Fibroblast of skin of left biceps (primary cell): ENCODE measurements at regions not wholly inside any gene's neighbourhood (a gene's known extent, or its start where the extent isn't known, plus 50 kb on each side); places are given as distances from the start of the nearest gene placed in this dataset.
"Not testable (repeated sequence)": the region's sequence is repeated elsewhere in the genome, so short reads cannot be mapped to it uniquely, and the experiment has no call there.

Source experiments
- DNase-seq, 2 experiments: peaks; one replicate each; pipeline ENCODE4 v3.0.0-alpha.2; 2013; ENCODE audit warnings: low read depth in 2 of 2

DNA sequence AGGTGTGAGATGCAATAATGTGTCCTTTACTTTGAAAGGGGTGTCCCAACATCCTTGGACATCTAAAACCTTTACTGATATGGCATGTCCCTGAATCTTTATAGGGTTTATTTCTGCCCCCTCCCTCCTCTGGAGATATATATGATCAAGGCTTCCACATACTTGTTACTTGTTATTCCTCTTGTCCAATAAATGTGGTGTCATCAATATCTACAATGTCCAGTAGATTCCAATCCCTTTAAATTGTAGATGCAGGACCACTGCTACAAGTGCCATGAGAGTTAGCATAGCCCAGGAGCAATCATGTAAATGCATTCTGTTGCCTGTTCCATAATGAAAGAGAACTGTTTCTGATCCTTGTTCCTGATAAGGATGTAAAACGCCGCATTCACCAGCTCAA lies 479.7 kb upstream of the MEIS1 start:
- DNase-seq: no peak

DNA sequence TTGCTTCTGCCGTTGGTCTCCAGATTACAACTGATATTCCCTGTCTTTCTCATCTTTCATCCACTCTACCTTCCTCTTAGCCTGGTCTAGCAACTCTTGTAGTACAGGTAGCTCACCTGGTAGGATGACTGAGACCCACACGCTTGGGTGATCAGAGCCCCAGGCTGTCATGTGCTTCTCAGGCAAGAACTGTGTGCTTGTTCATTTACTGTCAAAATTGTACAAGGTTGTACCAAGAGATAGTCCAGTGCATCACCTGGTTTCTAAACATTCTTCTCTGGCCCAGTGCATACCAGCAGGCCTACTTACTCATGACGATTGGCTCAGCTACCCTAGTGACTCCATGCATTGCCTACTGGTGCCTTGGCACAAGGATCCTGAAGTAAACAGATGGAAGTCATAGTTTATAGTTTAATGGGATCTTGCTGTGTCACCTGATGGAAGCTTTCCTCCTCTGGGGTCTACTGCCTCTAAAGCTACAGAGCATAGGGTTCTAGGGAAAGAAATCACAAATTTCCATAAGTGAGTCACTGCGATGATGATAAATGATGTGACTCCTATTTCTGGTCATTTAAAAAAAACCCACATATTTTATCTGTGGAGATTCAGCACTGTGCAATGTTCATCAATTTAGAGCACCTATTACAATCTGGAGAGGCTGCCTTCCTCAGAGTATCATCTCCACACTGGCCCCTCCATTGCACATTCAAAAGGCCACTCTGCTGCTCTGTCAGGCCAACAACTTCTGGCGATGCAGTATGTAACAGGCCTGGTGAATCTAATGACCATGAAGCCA lies 481.8 kb upstream of the MEIS1 start:
- no peak for DNase-seq

DNA sequence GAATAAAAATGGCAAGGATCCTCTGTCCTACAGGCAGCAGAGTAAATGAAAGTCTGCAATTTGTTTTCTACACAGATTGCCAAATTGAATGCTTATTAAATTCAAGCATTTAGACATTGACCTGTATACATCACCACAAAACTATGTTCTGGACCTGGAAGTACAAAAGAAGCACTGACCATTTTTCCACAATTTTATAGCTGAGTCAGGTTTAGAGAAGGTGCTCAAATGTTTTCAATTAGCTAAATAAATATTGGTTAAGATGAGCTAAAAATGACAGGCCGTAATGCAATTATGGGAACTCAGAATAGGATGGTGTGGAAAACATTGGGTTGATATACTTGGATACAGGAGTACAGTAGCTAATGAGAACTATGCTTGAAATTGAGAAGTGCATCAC lies 490.7 kb upstream of the MEIS1 start:
- DNase-seq: no peak

DNA sequence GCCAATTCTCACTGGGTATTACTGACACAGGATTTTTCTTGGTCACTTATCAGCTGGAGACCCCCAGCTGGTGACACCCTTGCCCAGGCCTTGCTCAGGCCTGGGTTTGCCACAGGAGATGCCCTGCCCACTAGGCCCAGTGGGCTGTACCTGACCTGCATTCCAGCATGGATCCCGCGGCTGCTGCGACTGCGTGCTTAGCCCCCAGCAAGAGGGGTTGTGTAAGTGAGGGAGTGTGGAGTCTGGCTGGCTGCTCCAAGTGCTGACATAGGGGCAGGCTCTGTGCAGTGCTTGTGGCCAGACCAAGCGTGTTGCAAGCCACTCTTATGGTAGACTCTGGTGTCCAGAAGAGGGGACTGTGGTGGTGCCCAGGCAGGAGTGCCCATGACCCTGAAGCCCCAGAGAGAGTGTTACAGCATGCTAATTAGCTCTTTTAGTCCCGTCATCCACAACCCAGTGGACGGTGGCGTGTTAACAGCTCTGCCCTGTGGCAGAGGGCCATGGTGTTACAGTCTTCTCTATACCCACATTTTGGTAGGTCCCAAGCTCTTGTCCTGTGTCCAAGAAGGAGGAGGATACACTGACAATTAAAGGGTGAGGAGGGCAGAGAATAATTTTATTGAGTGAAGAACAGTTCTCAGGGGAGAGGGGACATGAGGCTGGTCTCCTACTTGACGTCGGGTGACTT lies 491.7 kb upstream of the MEIS1 start:
- no peak for DNase-seq

DNA sequence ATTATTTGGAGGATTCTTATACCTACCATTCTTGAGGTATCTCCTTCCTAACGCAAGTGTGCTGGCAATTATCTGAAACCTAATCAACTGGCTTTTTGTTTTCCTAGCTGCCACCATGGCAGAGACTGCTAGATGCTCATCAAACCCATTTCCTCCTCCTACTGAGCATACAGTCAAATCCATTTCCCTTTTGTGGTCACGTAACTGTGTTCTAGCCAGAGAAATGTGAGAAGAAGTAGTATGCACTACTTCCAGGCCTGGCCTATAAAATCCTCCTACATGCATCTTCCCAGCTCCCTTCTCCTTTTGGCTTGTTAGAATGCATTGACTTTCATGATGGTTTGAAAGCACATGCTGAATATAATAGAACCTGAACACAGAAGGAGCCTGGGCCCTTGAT lies 494.1 kb upstream of the MEIS1 start:
- DNase-seq: no peak

DNA sequence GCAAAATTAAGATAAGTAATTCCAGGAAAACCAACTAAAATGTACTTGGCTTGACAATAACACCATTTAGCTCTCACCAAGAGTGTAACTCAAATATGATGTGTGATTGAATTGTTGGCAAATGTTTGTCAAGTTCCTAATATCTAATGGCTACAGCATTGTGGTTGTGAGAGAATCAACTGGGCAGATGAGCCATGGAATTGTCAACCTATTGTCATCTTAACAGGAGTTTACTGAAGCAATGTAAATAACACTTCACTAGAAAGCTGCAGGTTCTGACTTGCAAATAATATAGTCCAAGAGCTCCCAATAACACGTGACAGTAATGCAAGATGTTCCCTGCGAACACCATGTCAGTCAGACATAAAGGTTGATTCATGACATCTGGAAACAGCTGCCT lies 495.2 kb upstream of the MEIS1 start:
- DNase-seq: no peak

DNA sequence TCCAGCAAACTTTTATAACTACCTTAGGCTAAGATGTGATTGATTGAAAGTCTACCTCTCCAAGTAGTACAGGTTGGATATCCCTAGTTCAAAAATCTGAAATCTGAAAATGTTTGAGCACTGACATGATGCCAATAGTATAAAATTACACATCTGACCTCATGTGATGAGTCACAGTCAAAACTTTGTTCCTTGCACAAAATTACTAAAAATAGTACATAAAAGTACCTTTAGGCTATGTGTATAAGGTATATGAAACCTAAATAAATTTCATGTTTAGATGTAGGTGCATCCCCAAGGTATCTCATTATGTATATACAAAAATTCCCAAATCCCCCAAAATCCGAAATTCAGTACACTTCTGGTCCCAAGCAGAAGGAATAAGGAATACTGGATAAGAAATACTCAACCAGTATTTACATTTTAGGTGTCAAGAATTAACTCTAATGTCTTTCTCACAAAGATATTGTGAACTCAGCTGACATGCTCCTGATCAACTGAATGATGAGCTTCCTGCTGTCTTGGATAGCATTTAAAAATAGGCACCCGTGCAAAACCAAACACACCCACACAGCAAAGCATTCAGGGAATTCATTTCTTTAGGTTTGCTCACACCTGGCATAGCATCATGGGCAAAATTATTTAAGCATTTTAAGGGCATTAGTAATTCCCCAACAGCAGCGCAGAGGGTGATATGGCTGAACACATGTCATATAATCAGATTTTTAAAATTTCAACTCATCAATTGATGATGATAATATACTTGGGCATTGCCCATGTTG lies 497.4 kb upstream of the MEIS1 start:
- no peak for DNase-seq

DNA sequence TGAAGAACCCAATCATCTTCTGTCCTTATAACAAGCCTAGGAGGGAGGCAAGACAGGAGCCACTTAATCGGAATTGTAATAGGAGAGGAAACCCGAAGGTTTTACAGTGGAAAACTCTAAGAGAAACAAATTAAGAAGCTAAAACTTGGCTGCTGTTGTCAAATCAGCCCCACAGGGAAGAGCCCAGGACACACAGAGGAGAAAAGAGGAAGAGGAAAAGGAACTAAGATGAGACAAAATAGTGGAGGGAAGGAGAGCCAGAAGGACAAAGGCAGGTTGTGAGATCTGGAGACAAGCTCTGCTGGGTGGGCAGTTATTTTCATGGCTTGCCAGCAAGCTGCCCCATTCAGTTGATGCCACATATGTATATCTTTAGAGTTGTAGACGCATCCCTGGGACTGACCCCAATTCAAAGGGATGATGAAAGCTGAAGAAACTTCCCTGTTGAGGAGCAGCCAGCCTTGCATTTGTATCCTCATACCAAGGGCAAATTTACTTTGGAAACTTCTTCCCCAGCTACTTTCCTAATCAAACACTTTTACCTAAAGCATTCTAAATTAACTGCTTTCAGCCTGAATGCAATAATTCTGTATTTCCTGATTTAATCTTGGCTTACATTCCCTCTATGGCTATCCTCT lies 499.8 kb upstream of the MEIS1 start:
- DNase-seq: no peak

DNA sequence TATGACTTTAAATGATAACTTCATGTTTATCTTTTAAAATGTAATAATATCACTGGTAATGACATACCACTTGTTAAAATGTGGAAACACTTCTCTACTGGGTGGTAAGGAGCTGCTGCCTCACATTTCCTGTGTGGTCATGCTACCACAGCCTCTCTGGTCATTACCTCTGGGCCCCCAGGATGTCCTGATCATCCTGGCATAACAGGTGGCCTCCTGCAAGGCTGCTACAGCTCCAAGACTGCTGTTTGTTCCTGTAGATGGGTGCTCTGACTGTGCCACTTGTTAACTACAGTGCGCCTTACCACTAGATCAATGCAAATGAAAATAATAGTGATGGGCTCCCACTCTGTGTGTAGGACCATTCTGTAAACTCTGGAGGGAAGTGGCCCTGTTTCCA lies 500.2 kb upstream of the SPRED2 start:
- no peak for DNase-seq

DNA sequence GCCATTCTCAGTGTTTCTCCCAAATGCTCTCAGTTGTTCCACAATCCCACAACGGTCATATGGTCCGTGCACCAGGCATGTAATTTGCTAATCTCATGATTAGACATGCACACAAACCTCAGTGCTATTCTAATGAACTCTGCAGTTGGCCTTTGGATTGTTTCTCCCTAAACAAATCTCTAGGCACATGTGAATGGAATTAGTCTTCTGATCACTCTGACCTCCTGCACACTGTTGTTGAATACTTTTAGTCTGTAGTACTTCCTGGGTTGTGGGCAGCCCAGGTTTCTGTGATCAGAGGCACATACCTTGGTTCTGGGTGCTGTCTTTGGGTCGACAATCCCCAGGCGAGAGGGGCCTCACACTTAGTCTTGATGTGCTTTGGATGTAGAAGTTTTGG lies 498.7 kb upstream of the SPRED2 start:
- DNase-seq: no peak

DNA sequence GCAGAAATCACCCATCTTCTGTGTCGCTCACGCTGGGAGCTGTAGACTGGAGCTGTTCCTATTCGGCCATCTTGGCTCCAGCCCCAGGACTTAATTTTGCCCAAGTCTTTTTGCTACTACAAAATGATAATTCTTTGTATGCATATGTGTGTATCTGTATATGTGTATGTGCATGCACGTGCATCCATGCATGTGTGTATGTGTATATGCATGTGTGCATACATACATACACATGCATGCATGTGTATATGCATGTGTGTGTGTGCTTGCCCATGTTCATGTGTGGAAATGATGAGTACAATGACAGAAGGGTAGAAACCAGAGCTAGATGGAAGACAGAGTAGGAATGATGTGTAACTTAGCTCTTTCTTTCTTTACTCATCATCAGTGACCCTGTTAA lies 497.9 kb upstream of the SPRED2 start:
- DNase-seq: no peak

DNA sequence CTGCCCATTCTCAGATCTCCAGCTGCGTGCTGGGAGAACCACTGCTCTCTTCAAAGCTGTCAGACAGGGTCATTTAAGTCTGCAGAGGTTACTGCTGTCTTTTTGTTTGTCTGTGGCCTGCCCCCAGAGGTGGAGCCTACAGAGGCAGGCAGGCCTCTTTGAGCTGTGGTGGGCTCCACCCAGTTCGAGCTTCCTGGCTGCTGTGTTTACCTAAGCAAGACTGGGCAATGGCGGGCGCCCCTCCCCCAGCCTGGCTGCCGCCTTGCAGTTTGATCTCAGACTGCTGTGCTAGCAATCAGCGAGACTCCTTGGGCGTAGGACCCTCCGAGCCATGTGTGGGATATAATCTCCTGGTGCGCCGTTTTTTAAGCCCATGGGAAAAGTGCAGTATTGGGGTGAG lies 497.3 kb upstream of the SPRED2 start:
- DNase-seq: not testable (repeated sequence)

DNA sequence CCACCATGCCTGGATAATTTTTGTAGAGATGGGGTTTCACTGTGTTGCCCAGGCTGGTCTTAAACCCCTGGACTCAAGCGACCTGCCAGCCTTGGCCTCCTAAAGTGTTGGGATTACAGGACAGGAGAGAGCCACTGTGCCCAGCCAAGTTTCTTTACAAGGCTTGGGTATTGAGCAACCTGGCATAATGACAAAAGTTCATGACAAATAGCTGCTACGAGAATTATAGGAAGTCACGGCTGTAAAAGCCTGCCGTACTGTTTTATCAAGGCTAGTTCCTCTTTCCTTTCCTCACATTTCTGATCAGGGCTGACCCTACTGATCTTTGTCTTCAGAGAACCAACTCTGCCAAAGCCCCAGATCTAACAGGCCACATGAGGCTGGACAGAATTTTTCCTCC lies 490.4 kb upstream of the SPRED2 start:
- no peak for DNase-seq

DNA sequence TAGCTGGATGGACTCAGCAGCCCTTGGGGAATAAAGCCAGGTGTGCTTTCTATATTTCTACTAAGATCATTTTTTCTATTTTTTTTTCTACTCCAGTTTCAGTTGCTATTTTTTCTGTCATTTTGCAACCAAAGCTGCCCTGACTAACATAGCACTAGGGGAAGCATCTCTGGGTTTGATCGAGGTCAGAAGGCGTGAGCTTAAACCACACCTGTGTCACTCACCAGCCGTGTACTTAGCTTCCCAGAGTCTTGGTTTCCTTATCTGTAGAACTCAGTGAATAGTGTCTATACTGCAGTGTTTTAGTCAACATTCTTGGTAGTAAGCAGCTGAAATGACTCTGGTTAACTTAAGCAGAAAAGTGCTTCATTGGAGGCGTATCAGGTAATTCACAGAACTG lies 489.6 kb upstream of the SPRED2 start:
- DNase-seq: no peak

DNA sequence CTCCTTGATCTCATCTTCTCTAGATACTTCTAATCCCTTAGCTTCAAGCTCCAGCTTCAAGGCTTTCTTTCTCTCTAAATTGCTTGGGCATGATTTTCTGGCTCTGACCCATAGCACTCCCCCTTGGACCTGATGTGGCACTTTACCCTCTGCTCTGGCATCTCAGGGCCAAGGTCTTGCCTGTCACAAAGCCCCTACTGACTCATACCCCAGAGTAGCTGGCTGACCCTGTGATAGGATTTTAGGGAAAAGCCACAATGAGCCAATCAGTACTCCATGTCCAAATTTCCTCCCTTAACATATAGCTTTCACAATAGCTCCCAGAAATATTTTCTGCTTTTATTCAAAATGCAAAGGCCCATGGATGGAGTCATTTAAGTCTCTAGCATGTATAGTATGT lies 488.7 kb upstream of the SPRED2 start:
- DNase-seq: no peak

DNA sequence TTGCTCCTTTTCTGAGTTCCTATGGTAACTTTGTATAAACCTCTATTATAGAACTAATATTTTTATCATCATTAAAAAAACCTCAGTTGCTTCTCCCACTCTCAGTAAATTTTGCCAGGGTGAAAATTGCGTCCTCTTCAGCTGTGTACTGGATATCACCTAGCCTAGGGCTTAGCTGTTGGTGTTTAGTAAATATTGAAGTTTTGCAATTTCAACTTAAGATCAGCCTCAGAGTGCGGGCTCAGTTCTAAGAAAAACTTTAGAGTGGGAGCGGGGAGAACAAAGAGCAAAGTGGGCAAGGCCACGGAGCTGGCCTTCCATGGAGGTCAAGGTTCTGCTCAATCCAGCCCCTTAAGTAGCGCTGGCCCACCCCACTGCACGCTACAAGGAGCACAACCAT lies 488.3 kb upstream of the SPRED2 start:
- no peak for DNase-seq

DNA sequence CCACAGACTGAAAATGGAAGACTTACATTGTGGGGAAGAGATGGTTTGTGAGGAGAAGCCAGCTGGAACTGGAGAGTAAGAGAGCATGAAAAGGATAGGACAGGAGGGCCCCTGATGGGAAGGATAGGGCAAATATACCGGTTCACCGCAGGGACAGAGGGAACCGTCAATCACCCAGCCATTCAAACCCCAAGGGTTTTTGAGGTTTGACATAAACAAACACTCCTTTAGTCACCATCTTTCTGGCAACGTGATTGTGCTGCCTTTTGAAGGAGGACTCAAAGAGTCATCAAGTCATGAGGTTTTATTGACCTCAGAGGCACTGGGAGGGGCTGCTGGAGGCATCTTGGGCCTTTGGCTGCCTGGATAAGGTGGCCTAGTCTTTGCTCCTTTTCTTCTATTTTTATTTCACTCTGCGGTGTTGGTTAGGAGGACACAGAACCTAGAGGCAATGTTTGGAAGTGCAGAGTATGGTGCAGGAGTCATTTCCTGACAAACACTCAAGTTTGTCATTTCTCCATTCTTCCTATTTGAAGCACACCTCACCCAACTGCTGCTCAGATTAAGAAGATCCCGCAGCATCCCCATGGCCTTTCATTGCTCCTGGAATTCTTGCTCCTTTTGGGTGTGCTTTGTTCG lies 487.3 kb upstream of the SPRED2 start:
- no peak for DNase-seq

DNA sequence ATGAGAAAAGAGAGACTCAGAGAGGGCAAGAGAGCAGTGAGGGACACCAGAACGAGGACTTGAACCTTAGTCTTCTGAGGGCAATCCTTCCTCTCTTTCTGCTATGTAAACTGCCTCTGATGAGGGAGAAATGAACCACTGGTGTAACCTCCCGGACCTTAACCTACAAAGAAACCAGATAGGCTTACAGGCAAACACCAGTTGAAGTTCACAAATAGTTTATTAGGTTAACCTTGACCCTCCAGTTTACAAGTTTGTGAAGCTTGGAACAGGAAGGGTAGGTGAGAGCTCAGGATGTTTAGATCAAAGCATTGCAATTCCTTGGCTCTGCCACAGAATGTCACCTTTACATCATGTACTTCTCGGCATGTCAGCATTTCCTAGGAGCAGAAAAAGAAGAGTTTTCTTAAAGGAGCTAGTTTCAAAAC lies 486.4 kb upstream of the SPRED2 start:
- DNase-seq: no peak

DNA sequence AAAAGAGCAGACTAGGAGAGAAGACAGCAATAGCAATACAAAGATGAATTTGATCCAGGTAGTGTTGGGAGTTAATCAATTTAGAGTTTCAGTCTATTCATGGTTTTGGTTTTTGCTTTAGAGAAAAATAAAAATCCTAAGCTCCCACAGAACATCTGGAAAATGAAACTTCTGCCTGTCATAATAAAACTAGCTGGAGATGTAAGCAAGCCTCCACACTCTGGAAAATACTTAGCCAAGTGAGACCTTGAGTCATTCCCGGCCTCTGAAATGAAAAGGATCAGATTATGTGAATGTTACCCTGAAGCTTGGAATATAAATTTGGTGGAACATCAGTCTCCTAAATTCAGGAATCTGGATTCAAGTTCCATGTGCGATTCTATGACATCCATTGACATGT lies 485.6 kb upstream of the SPRED2 start:
- no peak for DNase-seq

DNA sequence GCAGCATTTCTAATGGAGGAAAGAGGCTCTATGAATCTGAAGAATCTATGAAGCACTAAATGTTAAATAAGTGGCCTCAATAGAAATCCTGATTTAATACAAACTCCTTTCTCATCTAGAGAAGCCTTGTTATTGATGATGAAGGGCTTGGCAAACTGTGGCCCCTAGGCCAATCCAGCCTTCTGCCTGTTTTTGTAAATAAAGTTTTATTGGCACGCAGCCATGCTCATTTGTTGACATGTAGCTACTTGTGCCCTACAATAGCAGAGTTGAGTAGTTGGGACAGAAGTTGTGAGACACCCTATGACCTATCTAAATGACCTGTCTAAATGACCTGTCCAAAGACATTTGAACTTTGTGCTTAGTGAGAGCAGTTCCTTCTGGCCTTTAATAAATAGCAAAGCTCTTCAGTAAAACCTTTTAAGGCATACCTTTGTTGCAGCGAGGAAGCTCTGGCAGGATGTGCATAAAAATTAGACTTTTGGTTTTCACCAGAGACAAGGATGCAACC lies 484.4 kb upstream of the SPRED2 start:
- DNase-seq: no peak

DNA sequence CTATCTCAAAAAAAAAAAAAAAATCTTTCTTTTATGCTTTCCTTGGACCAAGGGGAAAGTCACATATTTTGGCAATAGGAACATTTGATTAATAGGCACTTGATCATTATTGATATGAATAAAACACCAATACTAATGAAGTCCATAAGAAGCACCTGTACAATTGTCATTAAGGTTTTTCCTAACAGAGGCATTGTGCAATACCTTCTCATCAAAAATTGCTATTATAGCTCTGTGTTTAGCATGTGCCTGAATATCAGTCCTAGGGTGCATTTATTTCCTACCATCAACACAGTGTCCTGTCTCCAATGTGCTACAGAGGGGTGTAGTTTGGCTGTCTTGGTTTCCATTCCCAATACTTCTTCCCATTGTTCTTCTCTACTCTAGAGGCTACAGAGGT lies 483.8 kb upstream of the SPRED2 start:
- no peak for DNase-seq

DNA sequence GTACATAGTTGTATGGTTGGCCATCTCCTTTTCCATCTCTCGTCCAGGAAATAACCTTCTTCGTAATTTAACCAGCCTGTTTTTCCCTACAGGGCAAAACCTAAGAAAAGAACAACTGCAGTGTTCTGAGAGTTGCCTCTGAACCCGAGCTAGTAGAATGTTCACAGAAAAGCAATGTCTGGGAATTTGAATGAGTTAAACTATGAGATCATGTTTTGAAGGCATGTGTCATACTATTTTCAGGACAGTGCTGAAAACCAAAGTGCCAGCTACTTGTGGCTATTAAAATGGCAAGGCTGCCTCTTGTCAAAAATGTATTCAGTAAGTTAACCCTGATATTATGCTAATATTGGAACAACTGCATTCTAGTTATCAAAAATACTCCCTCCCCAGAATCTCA lies 482.9 kb upstream of the SPRED2 start:
- DNase-seq: no peak
